ENCODE measurements at regions not wholly inside any gene's neighbourhood (a gene's known extent, or its start where the extent isn't known, plus 50 kb on each side); places are given as distances from the start of the nearest gene placed in this dataset.

- no peak for TF ChIP-seq CTCF (IDR thresholded peaks at IDR 0.05; ENCODE audit: low read length)
- TF ChIP-seq EZH2 (optimal IDR thresholded peaks at IDR 0.05; ENCODE audit: low read depth, low read length), result no peak
Observed at GRCh38 chr4:43999669-44000068, 448.9 kb downstream of the KCTD8 start.

Data from MM.1S (cell line).